A673 (cell line): ENCODE measurements at regions not wholly inside any gene's neighbourhood (a gene's known extent, or its start where the extent isn't known, plus 50 kb on each side); places are given as distances from the start of the nearest gene placed in this dataset.

Experiments used
- CTCF ChIP-seq: fragments of 300-800, 200-600 bp; sonication (generic); conservative IDR thresholded peaks from 2 replicates; pipeline ENCODE4 v1.5.1; 2017; ENCODE audit warnings: low read depth, mild to moderate bottlenecking, antibody characterized with exemption, low read length, moderate library complexity, mixed read lengths
- EZH2 ChIP-seq: fragments of 200-600 bp; sonication (generic); IDR thresholded peaks from 2 replicates; pipeline ENCODE4 v1.6.1; 2017; ENCODE audit warnings: borderline replicate concordance, low read depth, mild to moderate bottlenecking, mixed read lengths, antibody characterized with exemption, low read length; ENCODE audit not compliant: poor library complexity, severe bottlenecking

- TF ChIP-seq CTCF, result no peak
- TF ChIP-seq EZH2, result no peak
Observed at GRCh38 chr5:121525706-121526105, 326.0 kb upstream of the FTMT start.
